GM23248 (cell line): ENCODE measurements at regions not wholly inside any gene's neighbourhood (a gene's known extent, or its start where the extent isn't known, plus 50 kb on each side); places are given as distances from the start of the nearest gene placed in this dataset.

Experiments used
- DNase-seq: peaks from one replicate; pipeline ENCODE4 v3.0.0-alpha.2; 2015
- H2AFZ ChIP-seq: fragments of 200-600 bp; sonication (generic); 2 replicates; pipeline ENCODE4 v1.6.1; 2016; ENCODE audit warnings: antibody characterized with exemption
- H3F3A ChIP-seq: fragments of 200-600 bp; sonication (generic); 2 replicates; pipeline ENCODE4 v1.6.1; 2016; ENCODE audit warnings: mild to moderate bottlenecking, antibody characterized with exemption, mixed run types; ENCODE audit not compliant: insufficient read depth
- H3K27ac ChIP-seq: fragments of 200-600 bp; sonication (generic); 2 replicates; pipeline ENCODE4 v1.5.1; 2016; ENCODE audit warnings: mild to moderate bottlenecking
- H3K27me3 ChIP-seq: fragments of 200-600 bp; sonication (generic); replicated peaks from 2 replicates; pipeline ENCODE4 v1.6.1; 2016; ENCODE audit warnings: mild to moderate bottlenecking; ENCODE audit not compliant: insufficient read depth
- H3K36me3 ChIP-seq: fragments of 200-600 bp; sonication (generic); 2 replicates; pipeline ENCODE4 v1.6.1; 2016; ENCODE audit warnings: low read depth, mild to moderate bottlenecking
- H3K4me1 ChIP-seq: fragments of 200-600 bp; sonication (generic); 2 replicates; pipeline ENCODE4 v1.6.1; 2016; ENCODE audit warnings: mild to moderate bottlenecking; ENCODE audit not compliant: insufficient read depth
- H3K4me2 ChIP-seq: fragments of 200-600 bp; sonication (generic); one replicate; pipeline ENCODE4 v1.6.1; 2016; ENCODE audit warnings: mild to moderate bottlenecking; ENCODE audit not compliant: unreplicated experiment
- H3K4me3 ChIP-seq: fragments of 200-600 bp; sonication (generic); 2 replicates; pipeline ENCODE4 v1.5.1; 2016; ENCODE audit warnings: mild to moderate bottlenecking
- H3K79me2 ChIP-seq: fragments of 200-600 bp; sonication (generic); 2 replicates; pipeline ENCODE4 v1.6.1; 2016; ENCODE audit warnings: mild to moderate bottlenecking; ENCODE audit not compliant: insufficient read depth
- H3K9ac ChIP-seq: fragments of 200-600 bp; sonication (generic); 2 replicates; pipeline ENCODE4 v1.6.1; 2016; ENCODE audit warnings: mild to moderate bottlenecking
- H3K9me2 ChIP-seq: fragments of 200-600 bp; sonication (generic); 2 replicates; pipeline ENCODE4 v1.6.1; 2016; ENCODE audit warnings: mixed run types, mild to moderate bottlenecking, moderate library complexity; ENCODE audit not compliant: insufficient read depth
- H3K9me3 ChIP-seq: fragments of 200-600 bp; sonication (generic); one replicate; pipeline ENCODE4 v1.6.1; 2017; ENCODE audit warnings: low read depth
- H4K20me1 ChIP-seq: fragments of 200-600 bp; sonication (generic); 2 replicates; pipeline ENCODE4 v1.6.0; 2016; ENCODE audit not compliant: insufficient read depth
- EZH2 ChIP-seq: fragments of 200-600 bp; sonication (generic); IDR thresholded peaks from 2 replicates; pipeline ENCODE4 v1.6.1; 2018; ENCODE audit warnings: antibody characterized with exemption, mild to moderate bottlenecking; ENCODE audit not compliant: insufficient read depth, poor library complexity, severe bottlenecking
- EZH2phosphoT487 ChIP-seq: fragments of 200-600 bp; sonication (generic); IDR thresholded peaks from 2 replicates; pipeline ENCODE4 v1.6.1; 2018; ENCODE audit warnings: antibody characterized with exemption, moderate library complexity, mild to moderate bottlenecking, low read depth; ENCODE audit not compliant: insufficient read depth
- WGBS, 2 experiments: methylation state at CpG; one replicate each; pipeline ENCODE4 v1.1.6; 2015 to 2017; ENCODE audit warnings: low lambda C conversion rate in 2 of 2, low coverage in 1 of 2; ENCODE audit errors: missing lambda C conversion rate in 2 of 2; 5-methylcytosine and 5-hydroxymethylcytosine counted together
- in situ Hi-C: fragments of 300-500 bp; cut with MboI; formaldehyde crosslinking; loops from 2 replicates; pipeline ENCODE4 v1.15.0; 2020

- no peak overlapping the region for H3K27ac ChIP-seq
- H3K9me3 ChIP-seq = no peaks in the 10 kb centered on the region
- no peak overlapping the region for H3K9ac ChIP-seq
- 69 to 83% methylated on average over 1 of the region's 1 CpG for WGBS, 2 experiments
- no peaks in the 10 kb centered on the region for H3K79me2 ChIP-seq
- DNase-seq = no peak
- no peaks in the 10 kb centered on the region for H4K20me1 ChIP-seq
- no peaks in the 10 kb centered on the region for H3K9me2 ChIP-seq
- H3K4me3 ChIP-seq = no peak overlapping the region
- H2AFZ ChIP-seq = no peak overlapping the region
- H3K4me1 ChIP-seq = no peaks in the 10 kb centered on the region
- in situ Hi-C loops = no loop called here
- TF ChIP-seq EZH2 = no peak
- TF ChIP-seq EZH2phosphoT487 = no peak
- no peaks in the 10 kb centered on the region for H3K36me3 ChIP-seq
- H3F3A ChIP-seq = no peaks in the 10 kb centered on the region
- H3K27me3 ChIP-seq = no peaks in the 10 kb centered on the region
- no peak overlapping the region for H3K4me2 ChIP-seq
Measured at GRCh38 chr9:71627537-71627936, 140.8 kb downstream of the CEMIP2 start.

GRCh38 chr9:71626395-71626794 lies 141.9 kb downstream of the CEMIP2 start:
- Histone ChIP-seq H3K27me3 (no peaks in the 10 kb centered on the region), H3K9me2 (no peaks in the 10 kb centered on the region), H3K27ac (no peak overlapping the region), H3K4me3 (no peak overlapping the region), H3K36me3 (no peaks in the 10 kb centered on the region), H2AFZ (no peak overlapping the region), H3K79me2 (no peaks in the 10 kb centered on the region), H3K4me2 (no peak overlapping the region), H3F3A (no peaks in the 10 kb centered on the region), H3K9ac (no peak overlapping the region), H3K4me1 (no peaks in the 10 kb centered on the region), H4K20me1 (no peaks in the 10 kb centered on the region), H3K9me3 (no peaks in the 10 kb centered on the region)
- TF ChIP-seq EZH2phosphoT487 (no peak), EZH2 (no peak)
- in situ Hi-C loops = no loop called here
- DNase-seq = no peak
- WGBS, 2 experiments = 81 to 94% methylated on average over 1 of the region's 1 CpG

GRCh38 chr9:71624728-71625127 lies 143.6 kb downstream of the CEMIP2 start:
- Histone ChIP-seq H3K27ac (no peak overlapping the region), H3K79me2 (no peaks in the 10 kb centered on the region), H4K20me1 (no peaks in the 10 kb centered on the region), H3K36me3 (no peaks in the 10 kb centered on the region), H3K9ac (no peak overlapping the region), H3K9me2 (no peaks in the 10 kb centered on the region), H3K27me3 (no peaks in the 10 kb centered on the region), H3F3A (no peaks in the 10 kb centered on the region), H2AFZ (no peak overlapping the region), H3K9me3 (no peaks in the 10 kb centered on the region), H3K4me3 (no peak overlapping the region), H3K4me1 (no peaks in the 10 kb centered on the region), H3K4me2 (no peak overlapping the region)
- 86 to 88% methylated on average over 3 of the region's 3 CpGs for WGBS, 2 experiments
- DNase-seq = no peak
- in situ Hi-C loops = no loop called here
- TF ChIP-seq EZH2phosphoT487 (no peak), EZH2 (no peak)

GRCh38 chr9:71620746-71621145 lies 147.6 kb downstream of the CEMIP2 start:
- H3K4me3 ChIP-seq = no peak overlapping the region
- WGBS, 2 experiments = 56 to 67% methylated on average over 1 of the region's 1 CpG
- H3K9ac ChIP-seq = no peak overlapping the region
- no peaks in the 10 kb centered on the region for H3K36me3 ChIP-seq
- H3K9me3 ChIP-seq = no peaks in the 10 kb centered on the region
- H4K20me1 ChIP-seq = no peaks in the 10 kb centered on the region
- H2AFZ ChIP-seq = no peak overlapping the region
- H3K4me2 ChIP-seq = no peak overlapping the region
- DNase-seq = peak; percentile 7
- H3K27me3 ChIP-seq = no peaks in the 10 kb centered on the region
- H3K79me2 ChIP-seq = no peaks in the 10 kb centered on the region
- in situ Hi-C loops = no loop called here
- H3K4me1 ChIP-seq = no peaks in the 10 kb centered on the region
- H3F3A ChIP-seq = no peaks in the 10 kb centered on the region
- H3K9me2 ChIP-seq = no peaks in the 10 kb centered on the region
- H3K27ac ChIP-seq = no peak overlapping the region
- TF ChIP-seq EZH2 (no peak), EZH2phosphoT487 (no peak)

GRCh38 chr9:71620331-71620730 lies 148.0 kb downstream of the CEMIP2 start:
- no peaks in the 10 kb centered on the region for H3F3A ChIP-seq
- H3K36me3 ChIP-seq = no peaks in the 10 kb centered on the region
- DNase-seq = no peak
- no peaks in the 10 kb centered on the region for H3K9me2 ChIP-seq
- H3K27ac ChIP-seq = no peak overlapping the region
- in situ Hi-C loops = no loop called here
- H3K27me3 ChIP-seq = no peaks in the 10 kb centered on the region
- no peak overlapping the region for H3K4me2 ChIP-seq
- no peaks in the 10 kb centered on the region for H3K4me1 ChIP-seq
- whole genome bisulfite sequencing, 2 experiments = 1 to 2% methylated on average over 2 of the region's 2 CpGs
- no peak for TF ChIP-seq EZH2
- TF ChIP-seq EZH2phosphoT487 = no peak
- H3K9ac ChIP-seq = no peak overlapping the region
- H3K4me3 ChIP-seq = no peak overlapping the region
- H3K79me2 ChIP-seq = no peaks in the 10 kb centered on the region
- H4K20me1 ChIP-seq = no peaks in the 10 kb centered on the region
- H3K9me3 ChIP-seq = no peaks in the 10 kb centered on the region
- no peak overlapping the region for H2AFZ ChIP-seq
